ENCODE measurements at regions not wholly inside any gene's neighbourhood (a gene's known extent, or its start where the extent isn't known, plus 50 kb on each side); places are given as distances from the start of the nearest gene placed in this dataset.

DNA sequence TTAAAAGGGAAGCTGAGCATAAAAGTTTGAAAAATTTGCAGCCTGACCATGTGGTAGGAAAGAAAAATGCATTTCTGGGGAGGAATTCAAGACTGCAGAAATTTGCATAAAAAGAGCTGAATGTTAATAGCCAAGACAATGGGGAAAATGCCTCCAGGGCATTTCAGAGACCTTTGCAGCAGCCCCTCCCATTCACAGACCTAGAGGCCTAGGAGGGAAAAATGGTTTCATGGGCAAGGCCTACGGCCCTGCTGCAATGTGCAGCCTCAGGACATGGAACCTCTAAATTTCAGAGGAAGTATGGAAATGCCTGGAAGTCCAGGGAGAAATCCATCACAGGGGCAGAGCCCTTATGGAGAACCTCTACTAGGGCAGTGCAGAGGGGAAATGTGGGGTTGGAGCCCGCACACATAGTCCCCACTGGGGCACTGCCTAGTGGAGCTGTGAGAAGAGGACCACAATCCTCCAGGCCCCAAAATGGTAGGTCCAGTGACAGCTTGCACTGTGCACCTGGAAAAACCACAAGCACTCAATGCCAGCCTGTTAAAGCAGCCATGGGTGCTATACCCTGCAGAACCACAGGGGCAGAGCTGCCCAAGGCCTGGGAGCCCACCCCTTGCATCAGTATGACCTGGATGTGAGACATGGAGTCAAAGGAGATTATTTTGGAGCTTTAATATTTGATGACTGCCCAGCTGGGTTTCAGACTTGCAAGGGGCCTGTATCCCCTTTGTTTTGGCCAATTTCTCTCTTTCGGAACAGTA, 243.8 kb downstream of the DNAJB9 start:
- TF ChIP-seq POLR2AphosphoS5 (IDR thresholded peaks at IDR 0.05) (no peak), POLR2A (IDR thresholded peaks at IDR 0.05) (no peak)
- TF ChIP-seq, protein P1, sequence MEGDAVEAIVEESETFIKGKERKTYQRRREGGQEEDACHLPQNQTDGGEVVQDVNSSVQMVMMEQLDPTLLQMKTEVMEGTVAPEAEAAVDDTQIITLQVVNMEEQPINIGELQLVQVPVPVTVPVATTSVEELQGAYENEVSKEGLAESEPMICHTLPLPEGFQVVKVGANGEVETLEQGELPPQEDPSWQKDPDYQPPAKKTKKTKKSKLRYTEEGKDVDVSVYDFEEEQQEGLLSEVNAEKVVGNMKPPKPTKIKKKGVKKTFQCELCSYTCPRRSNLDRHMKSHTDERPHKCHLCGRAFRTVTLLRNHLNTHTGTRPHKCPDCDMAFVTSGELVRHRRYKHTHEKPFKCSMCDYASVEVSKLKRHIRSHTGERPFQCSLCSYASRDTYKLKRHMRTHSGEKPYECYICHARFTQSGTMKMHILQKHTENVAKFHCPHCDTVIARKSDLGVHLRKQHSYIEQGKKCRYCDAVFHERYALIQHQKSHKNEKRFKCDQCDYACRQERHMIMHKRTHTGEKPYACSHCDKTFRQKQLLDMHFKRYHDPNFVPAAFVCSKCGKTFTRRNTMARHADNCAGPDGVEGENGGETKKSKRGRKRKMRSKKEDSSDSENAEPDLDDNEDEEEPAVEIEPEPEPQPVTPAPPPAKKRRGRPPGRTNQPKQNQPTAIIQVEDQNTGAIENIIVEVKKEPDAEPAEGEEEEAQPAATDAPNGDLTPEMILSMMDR (IDR thresholded peaks at IDR 0.05), result no peak
- no peaks in the 10 kb centered on the region for H3K36me3 ChIP-seq
- no peak overlapping the region for H3K4me3 ChIP-seq
- no peak for DNase-seq (ENCODE audit: low spot score)
- H3K9me3 ChIP-seq, result no peaks in the 10 kb centered on the region
- intact Hi-C loops (cut with DNase I), result no loop called here
- no peak overlapping the region for H3K27ac ChIP-seq
- WGBS, result 90% methylated on average over 3 of the region's 3 CpGs
- H3K4me1 ChIP-seq (replicated peaks), result no peaks in the 10 kb centered on the region
- no peaks in the 10 kb centered on the region for H3K27me3 ChIP-seq (replicated peaks; ENCODE audit: insufficient read depth)

DNA sequence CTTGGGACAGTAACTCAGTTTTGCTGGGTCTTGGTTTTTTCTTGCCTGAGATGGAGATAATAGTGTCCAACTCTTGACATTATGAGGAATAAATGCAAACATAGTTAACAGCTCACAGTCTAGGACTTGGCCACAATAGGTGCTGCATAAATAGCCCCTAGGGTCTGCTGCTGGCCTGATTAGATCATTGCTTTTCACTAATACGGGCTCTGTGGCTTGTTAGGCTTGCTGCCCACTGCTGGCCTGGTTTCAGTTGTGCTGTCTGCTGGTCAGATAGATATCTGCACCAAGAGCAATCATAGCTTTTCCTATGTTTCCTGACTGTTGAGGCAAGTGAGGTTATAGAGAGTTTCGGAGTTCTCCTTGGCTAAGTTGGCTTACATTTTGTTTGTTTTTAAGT, 246.1 kb downstream of the DNAJB9 start:
- Histone ChIP-seq H3K4me3 (no peak overlapping the region), H3K36me3 (no peaks in the 10 kb centered on the region), H3K27ac (no peak overlapping the region), H3K4me1 (replicated peaks) (no peaks in the 10 kb centered on the region), H3K9me3 (no peaks in the 10 kb centered on the region), H3K27me3 (replicated peaks; ENCODE audit: insufficient read depth) (no peaks in the 10 kb centered on the region)
- no peak for TF ChIP-seq POLR2AphosphoS5 (IDR thresholded peaks at IDR 0.05)
- TF ChIP-seq, protein P1 (IDR thresholded peaks at IDR 0.05), result no peak
- no peak for TF ChIP-seq POLR2A (IDR thresholded peaks at IDR 0.05)
- intact Hi-C loops (cut with DNase I), result no loop called here
- 27% methylated on average over 2 of the region's 2 CpGs for WGBS
- DNase-seq (ENCODE audit: low spot score), result no peak

DNA sequence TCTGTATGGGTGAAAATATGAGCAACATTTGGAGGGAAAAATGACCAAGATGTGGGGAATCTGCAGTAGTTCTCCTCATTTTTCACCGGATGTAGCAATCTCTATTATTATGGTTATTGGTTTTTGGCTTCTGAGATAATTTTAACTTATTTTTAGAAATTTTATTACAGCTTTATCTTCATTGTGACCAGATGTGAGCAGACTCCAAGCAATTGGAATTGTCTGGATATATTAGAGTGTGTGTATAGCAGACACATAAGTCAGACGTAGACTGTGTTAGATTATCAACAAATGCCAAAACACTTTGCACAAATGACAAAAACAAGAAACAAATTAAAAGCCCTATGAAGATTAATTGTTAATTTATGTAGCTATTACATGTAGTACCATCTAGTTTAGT, 249.1 kb downstream of the DNAJB9 start:
- Histone ChIP-seq H3K27me3 (replicated peaks; ENCODE audit: insufficient read depth) (no peaks in the 10 kb centered on the region), H3K4me3 (no peak overlapping the region), H3K36me3 (no peaks in the 10 kb centered on the region), H3K4me1 (replicated peaks) (no peaks in the 10 kb centered on the region), H3K27ac (no peak overlapping the region), H3K9me3 (no peaks in the 10 kb centered on the region)
- WGBS, result 69% methylated on average over 2 of the region's 2 CpGs
- no peak for DNase-seq (ENCODE audit: low spot score)
- intact Hi-C loops (cut with DNase I), result no loop called here
- TF ChIP-seq POLR2AphosphoS5 (IDR thresholded peaks at IDR 0.05), result no peak
- TF ChIP-seq, protein P1 (IDR thresholded peaks at IDR 0.05), result no peak

DNA sequence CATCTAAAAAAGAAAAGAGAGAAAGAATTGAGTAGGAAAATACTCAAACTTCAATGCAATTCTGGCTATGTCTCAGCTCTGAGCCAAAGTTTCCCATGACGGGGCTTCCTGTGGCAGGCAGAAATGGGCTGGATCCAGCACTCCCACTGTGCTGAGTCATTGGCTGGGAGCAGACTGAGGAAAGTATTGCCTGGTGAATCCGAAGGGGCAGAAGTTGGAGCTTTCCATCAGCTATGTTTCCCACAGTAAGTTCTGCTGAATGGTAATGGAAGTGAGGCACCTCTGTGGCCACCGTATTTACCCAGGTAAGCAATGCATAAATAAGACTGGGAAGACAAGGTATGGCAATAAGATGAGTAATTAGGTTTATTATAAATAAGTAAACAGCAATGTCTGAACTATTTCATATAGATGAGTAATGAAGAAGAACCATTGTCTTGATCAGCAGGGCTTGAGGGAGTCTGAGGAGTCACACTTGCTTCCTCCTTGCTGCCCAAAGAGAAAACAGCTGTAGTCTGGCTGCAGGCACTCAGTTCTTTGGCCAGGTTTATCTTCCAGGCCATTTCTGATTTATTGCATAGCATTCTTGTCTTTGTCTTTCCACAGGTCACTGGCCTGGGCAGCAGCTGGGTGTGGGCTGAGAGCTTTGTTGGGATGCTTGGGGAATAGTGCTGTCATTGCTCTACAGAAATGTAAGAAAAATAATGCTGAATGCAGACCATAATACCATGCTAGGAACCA, 255.3 kb downstream of the DNAJB9 start:
- no peak for TF ChIP-seq POLR2AphosphoS5 (IDR thresholded peaks at IDR 0.05)
- TF ChIP-seq POLR2A (IDR thresholded peaks at IDR 0.05), result no peak
- TF ChIP-seq, protein P1 (IDR thresholded peaks at IDR 0.05), result no peak

DNA sequence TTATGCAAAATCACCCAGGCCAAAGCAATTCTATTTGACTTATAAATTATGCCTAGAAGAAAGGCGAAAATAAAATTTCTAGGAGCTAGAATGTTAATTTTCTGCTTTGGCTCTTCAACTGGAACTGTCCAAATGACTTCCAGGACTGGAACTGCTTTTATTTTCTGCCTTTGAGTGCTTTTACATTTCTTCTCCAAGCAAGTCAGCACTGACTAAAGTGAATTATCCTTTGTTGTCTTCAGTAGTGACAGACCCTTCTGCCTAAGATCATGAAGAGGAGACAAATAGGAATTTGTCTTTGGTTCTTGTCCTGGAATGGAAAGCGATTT, 255.9 kb downstream of the DNAJB9 start:
- intact Hi-C loops (cut with DNase I), result no loop called here
- WGBS, result 84% methylated on average over 2 of the region's 2 CpGs

More for the DNA sequence above, 255.3 kb downstream of the DNAJB9 start:
- intact Hi-C loops (cut with DNase I), result no loop called here
- Histone ChIP-seq H3K4me1 (replicated peaks) (no peaks in the 10 kb centered on the region), H3K27ac (no peak overlapping the region), H3K4me3 (no peak overlapping the region), H3K36me3 (no peaks in the 10 kb centered on the region), H3K9me3 (no peaks in the 10 kb centered on the region), H3K27me3 (replicated peaks; ENCODE audit: insufficient read depth) (no peaks in the 10 kb centered on the region)
- no peak for DNase-seq (ENCODE audit: low spot score)
- 81% methylated on average over 3 of the region's 3 CpGs for WGBS

More for the DNA sequence above, 255.9 kb downstream of the DNAJB9 start:
- Histone ChIP-seq H3K4me3 (no peak overlapping the region), H3K27me3 (replicated peaks; ENCODE audit: insufficient read depth) (no peaks in the 10 kb centered on the region), H3K36me3 (no peaks in the 10 kb centered on the region), H3K27ac (no peak overlapping the region), H3K9me3 (no peaks in the 10 kb centered on the region), H3K4me1 (replicated peaks) (no peaks in the 10 kb centered on the region)
- TF ChIP-seq, protein P1 (IDR thresholded peaks at IDR 0.05), result no peak
- TF ChIP-seq POLR2A (IDR thresholded peaks at IDR 0.05), result no peak
- TF ChIP-seq POLR2AphosphoS5 (IDR thresholded peaks at IDR 0.05), result no peak
- DNase-seq (ENCODE audit: low spot score), result no peak
